ENCODE measurements at regions not wholly inside any gene's neighbourhood (a gene's known extent, or its start where the extent isn't known, plus 50 kb on each side); places are given as distances from the start of the nearest gene placed in this dataset.
"Not testable (repeated sequence)": the region's sequence is repeated elsewhere in the genome, so short reads cannot be mapped to it uniquely, and the experiment has no call there.

DNA sequence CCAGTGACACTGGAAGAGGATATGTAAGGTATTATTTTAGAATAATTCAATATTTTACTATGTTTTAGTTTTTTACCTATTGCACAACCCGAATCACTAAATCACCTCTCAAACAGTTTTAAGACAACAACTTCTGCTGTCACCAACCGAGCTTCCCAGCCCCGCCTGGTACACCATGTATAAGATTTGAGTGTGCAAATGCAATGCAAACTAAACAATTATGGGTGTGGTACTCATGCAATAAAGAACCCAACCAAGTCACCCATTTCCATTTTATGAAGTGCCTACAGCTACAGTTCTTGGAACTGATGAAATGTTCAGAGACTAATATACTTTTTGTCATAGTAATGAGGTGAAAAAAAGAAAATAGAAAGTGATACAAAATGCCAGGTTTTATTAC lies 256.2 kb downstream of the TAFA4 start:
- intact Hi-C loops (cut with DNase I) = no loop called here
- ATAC-seq (no peak), DNase-seq (ENCODE audit: low spot score) (no peak)

GRCh38 chr3:68667346-68667745 lies 265.0 kb downstream of the TAFA4 start:
- DNase-seq (ENCODE audit: low spot score) (no peak), ATAC-seq (no peak)
- intact Hi-C loops (cut with DNase I) = no loop called here

- ATAC-seq (no peak), DNase-seq (ENCODE audit: low spot score) (no peak)
- intact Hi-C loops (cut with DNase I) = no loop called here
Measured at GRCh38 chr3:68666429-68667136, 265.8 kb downstream of the TAFA4 start.

- ATAC-seq = no peak
- no peak for DNase-seq (ENCODE audit: low spot score)
- intact Hi-C loops (cut with DNase I) = no loop called here
Measured at GRCh38 chr3:68664276-68664675, 268.1 kb downstream of the TAFA4 start.

DNA sequence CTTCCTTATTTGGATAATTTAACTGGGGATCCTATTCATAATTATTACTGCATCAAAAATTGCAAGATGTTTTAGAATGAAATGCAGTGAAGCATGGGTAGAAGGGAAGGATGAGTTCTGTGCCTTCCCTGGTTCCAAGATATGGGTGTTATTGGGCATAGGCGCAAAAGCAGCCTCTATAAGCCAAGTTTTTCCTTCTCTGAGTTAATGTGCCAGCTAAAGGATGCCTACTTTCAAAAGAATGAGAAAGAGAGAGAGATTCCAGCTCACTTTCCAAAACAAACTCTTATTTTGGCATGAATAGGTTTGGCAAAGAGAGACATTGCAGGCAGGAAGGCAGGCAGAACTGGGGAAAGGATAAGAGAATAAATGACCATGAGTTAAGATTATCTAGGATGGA lies 270.2 kb downstream of the TAFA4 start:
- DNase-seq (ENCODE audit: low spot score) = no peak
- intact Hi-C loops (cut with DNase I) = no loop called here
- no peak for ATAC-seq

GRCh38 chr3:68650657-68651056 lies 281.7 kb downstream of the TAFA4 start:
- ATAC-seq; intact Hi-C loops (cut with DNase I); DNase-seq (ENCODE audit: low spot score): not testable (repeated sequence)

DNA sequence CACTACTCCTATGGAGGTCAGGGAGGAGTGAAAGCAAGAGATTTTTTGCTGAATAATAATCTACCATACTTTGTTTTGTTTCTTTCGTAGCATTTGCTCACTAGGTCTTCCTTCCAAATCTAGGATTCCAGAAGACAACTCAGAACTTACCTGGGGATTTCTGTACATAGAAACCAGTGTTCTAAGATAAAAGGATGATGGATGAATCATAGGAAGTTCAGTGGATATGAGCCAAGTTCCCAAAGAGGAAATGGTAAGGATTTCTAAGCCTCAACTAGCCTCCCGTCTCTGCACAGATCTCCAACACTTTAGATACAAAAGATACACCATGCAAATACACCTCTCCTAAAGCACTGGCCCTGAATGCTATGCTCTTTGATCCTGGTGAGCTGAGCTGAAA lies 283.9 kb downstream of the TAFA4 start:
- ATAC-seq (no peak), DNase-seq (ENCODE audit: low spot score) (no peak)
- intact Hi-C loops (cut with DNase I) = no loop called here

- intact Hi-C loops (cut with DNase I) = no loop called here
- DNase-seq (ENCODE audit: low spot score) (no peak), ATAC-seq (no peak)
Measured at GRCh38 chr3:68631850-68632545, 300.3 kb downstream of the TAFA4 start.

DNA sequence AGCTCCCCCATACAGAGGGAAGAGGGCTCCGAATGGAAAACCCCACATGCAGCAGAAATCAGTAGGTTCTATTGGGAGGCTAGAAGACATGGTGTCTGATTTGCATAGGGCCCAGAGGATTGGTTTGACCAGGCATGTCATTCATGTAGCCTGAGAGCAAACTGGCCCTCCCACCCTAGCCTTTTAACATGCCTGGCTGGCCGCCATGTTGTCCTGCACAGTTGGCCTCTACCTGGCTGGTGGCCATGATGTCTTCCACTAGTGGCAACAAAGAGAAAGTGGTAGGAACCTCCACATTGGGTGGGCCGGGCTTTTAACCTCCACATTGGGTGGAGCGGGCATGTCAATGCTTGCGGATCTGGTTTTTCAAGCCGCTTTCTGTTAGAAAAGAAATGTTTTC lies 312.1 kb downstream of the TAFA4 start:
- ATAC-seq (no peak), DNase-seq (ENCODE audit: low spot score) (no peak)
- intact Hi-C loops (cut with DNase I) = no loop called here

DNA sequence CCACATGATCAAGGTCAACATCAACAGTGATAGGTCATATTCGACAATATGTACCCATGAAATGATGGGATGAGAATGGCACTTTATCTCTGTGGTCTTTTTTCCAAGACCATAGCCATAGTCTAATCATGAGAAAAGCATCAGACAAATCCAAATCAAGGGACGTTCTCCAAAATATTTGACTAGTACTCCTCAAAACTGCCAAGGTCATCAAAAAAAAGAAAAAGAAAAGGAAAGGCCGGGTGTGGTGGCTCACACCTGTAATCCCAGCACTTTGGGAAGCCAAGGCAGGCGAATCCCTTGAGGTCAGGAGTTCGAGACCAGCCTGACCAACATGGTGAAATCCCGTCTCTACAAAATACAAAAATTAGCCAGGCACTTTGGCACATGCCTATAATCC lies 318.3 kb downstream of the TAFA4 start:
- no peak for ATAC-seq
- no peak for DNase-seq (ENCODE audit: low spot score)
- intact Hi-C loops (cut with DNase I) = no loop called here

- intact Hi-C loops (cut with DNase I) = no loop called here
- ATAC-seq (no peak), DNase-seq (ENCODE audit: low spot score) (no peak)
Measured at GRCh38 chr3:68571321-68571720, 361.0 kb downstream of the TAFA4 start.

GRCh38 chr3:68560728-68561127 lies 371.6 kb downstream of the TAFA4 start:
- DNase-seq (ENCODE audit: low spot score) (no peak), ATAC-seq (no peak)

GRCh38 chr3:68535782-68536181 lies 396.6 kb downstream of the TAFA4 start:
- intact Hi-C loops (cut with DNase I) = no loop called here
- DNase-seq (ENCODE audit: low spot score) = no peak
- ATAC-seq = no peak

More at GRCh38 chr3:68560728-68561127, 371.6 kb downstream of the TAFA4 start:
- intact Hi-C loops (cut with DNase I) = no loop called here

DNA sequence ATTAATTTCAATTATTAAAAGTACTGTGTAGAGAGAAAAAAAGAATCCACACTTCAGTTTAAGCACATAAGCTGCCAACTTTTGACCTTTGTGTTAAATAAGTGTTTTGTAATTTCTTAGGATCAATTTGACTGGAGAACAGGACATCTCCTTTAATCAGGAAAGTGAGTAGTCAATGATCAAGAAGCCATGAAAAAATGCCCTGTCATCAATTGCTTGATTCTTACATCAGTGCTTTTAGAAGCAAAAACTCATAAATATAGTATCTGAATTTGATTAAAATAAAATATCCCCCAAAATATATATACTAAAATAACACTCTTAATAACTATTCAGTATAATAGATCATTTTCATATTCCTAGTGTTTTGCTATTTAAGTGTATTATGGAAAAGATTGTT lies 409.0 kb downstream of the TAFA4 start:
- no peak for ATAC-seq
- no peak for DNase-seq (ENCODE audit: low spot score)
- intact Hi-C loops (cut with DNase I) = no loop called here

DNA sequence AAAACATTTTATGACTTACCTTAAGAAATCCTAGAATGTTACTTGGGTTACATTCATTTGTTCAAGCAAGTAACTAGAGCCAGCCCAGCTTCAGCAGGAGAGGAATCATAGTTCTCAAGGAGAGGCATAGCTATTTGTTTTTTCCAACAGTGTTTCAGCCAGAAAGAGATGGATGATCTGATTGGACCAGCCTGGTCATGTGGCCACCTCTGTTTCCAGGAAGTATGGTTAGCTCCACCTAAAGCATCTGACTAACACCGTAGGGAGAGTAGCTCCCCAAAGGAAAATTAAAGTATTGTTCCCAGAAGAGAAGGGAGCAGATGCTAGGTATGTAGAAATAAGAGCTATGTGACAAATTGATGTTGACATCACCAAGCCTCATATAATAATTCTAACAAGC lies 417.1 kb downstream of the TAFA4 start:
- no peak for DNase-seq (ENCODE audit: low spot score)
- no peak for ATAC-seq
- intact Hi-C loops (cut with DNase I) = no loop called here

DNA sequence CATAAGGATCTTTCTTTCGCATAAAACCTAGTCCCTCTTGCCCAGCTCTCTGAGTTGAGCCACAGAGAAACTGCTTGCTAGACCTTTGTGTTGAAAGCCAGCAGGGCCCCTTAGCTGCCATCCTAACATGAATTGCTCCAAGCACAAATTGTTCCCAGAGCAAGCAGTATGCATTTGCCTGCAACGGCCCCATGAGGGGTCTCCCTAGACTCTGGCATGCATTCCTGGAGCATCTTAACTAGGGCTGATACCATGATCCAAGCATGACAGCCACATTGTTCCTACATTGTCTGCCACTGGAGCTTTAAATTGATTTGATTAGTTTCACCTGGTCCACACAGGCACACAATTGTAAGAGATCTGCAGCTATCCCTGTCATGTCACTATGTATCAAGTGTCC lies 428.1 kb downstream of the TAFA4 start:
- DNase-seq (ENCODE audit: low spot score) (no peak), ATAC-seq (no peak)
- intact Hi-C loops (cut with DNase I) = no loop called here

DNA sequence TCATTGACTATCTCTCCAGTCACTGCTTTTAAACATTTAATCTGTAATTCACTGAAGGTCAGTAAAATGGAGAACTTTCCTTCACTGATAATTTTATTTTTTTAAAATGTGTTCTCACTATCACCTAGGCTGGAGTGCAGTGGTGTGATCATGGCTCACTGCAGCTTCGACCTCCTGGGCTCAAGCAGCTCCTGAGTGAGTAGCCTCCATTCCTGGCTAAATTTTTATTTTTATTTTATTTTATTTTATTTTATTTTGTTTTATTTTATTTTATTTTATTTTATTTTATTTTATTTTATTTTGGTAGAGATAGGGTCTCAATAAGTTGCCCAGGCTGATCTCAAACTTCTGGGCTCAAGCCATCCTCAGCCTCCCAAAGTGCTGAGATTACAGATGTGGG lies 446.5 kb downstream of the TAFA4 start:
- not testable (repeated sequence) for DNase-seq (ENCODE audit: low spot score); ATAC-seq

DNA sequence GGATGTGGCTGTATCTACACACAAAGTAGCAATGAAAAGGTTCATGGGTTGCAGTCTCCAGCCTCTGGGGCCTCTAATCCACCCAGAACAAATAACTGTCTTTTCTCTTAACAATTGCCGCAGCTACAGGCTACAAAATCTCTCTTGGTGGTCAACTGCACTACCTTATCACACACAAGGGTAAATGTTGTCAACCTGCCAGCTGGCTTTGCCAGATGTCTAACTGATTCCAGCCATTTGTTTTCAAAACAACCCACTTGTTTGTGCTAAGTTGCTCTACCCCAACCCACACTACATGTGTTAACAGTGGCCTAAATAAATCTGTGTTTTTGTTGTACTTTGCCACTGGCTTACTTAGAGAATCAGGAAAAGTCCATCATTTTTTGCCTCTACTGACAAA lies 447.3 kb downstream of the TAFA4 start:
- no peak for ATAC-seq
- intact Hi-C loops (cut with DNase I) = no loop called here
- no peak for DNase-seq (ENCODE audit: low spot score)

More for the DNA sequence above, 446.5 kb downstream of the TAFA4 start:
- intact Hi-C loops (cut with DNase I) = not testable (repeated sequence)

DNA sequence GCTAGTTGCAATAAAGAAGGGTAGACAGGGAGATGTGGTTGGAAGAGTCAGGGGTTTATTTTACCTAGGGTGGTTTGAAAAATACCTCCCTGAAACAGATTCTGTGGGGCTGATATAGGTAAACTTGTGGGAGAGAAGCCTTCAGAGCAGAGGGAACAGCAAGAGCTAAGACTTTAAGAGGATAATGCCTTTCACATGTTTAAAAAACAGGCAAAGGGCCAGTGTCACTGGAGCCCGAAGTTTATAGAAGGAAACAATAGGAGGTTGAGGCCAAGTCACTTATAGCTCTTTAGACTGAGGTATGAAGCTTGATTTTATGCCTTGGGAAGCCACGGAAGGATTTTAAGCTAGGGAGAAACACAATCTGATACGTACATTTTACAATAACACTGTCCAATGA lies 448.7 kb downstream of the TAFA4 start:
- DNase-seq (ENCODE audit: low spot score) (no peak), ATAC-seq (no peak)
- intact Hi-C loops (cut with DNase I) = no loop called here

- ATAC-seq = no peak
- DNase-seq (ENCODE audit: low spot score) = no peak
- intact Hi-C loops (cut with DNase I) = no loop called here
Measured at GRCh38 chr3:68483041-68483440, 449.3 kb downstream of the TAFA4 start.

GRCh38 chr3:68482565-68482964 lies 449.8 kb downstream of the TAFA4 start:
- DNase-seq (ENCODE audit: low spot score) = no peak
- intact Hi-C loops (cut with DNase I) = no loop called here
- ATAC-seq = no peak

Data from sciatic nerve (tissue), 2 donors.